ENCODE measurements at regions not wholly inside any gene's neighbourhood (a gene's known extent, or its start where the extent isn't known, plus 50 kb on each side); places are given as distances from the start of the nearest gene placed in this dataset.
"Not testable (repeated sequence)": the region's sequence is repeated elsewhere in the genome, so short reads cannot be mapped to it uniquely, and the experiment has no call there.

DNA sequence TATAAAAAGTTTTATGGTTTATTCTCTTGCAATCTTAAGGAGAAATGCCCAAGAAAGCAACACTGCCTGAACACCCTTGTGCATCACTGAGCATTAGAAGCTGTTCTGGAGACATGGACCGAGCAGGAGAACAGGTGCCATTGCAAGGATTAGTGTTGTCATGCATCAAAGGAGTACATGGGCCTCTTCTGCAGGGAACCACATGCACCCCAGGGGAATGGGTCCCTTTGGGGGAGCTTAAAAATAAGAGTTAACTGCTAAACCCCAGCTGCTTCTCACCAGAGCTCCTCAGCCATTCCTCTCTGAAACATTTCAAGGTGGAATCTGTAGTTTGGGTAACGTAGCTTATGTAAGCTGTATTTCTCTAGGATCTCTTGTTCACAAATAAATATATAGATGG, 353.0 kb upstream of the SLC7A11 start:
- H3K4me1 Mint-ChIP-seq (ENCODE audit: low read depth), result no peaks in the 10 kb centered on the region
- DNase-seq (no peak), ATAC-seq (no peak)
- ChIA-PET POLR2A (no interaction called here), CTCF (interaction anchor here (1.4 kb wide), 1 partner anchor 85 kb away, joined by 3 read pairs; no protein-coding TSS in a partner anchor)
- H3K36me3 Mint-ChIP-seq (ENCODE audit: low read depth), result no peaks in the 10 kb centered on the region
- H3K9me3 Mint-ChIP-seq, result no peaks in the 10 kb centered on the region
- no peak overlapping the region for H3K4me3 Mint-ChIP-seq
- intact Hi-C loops (cut with micrococcal nuclease), result no loop called here
- TF ChIP-seq, protein P1, sequence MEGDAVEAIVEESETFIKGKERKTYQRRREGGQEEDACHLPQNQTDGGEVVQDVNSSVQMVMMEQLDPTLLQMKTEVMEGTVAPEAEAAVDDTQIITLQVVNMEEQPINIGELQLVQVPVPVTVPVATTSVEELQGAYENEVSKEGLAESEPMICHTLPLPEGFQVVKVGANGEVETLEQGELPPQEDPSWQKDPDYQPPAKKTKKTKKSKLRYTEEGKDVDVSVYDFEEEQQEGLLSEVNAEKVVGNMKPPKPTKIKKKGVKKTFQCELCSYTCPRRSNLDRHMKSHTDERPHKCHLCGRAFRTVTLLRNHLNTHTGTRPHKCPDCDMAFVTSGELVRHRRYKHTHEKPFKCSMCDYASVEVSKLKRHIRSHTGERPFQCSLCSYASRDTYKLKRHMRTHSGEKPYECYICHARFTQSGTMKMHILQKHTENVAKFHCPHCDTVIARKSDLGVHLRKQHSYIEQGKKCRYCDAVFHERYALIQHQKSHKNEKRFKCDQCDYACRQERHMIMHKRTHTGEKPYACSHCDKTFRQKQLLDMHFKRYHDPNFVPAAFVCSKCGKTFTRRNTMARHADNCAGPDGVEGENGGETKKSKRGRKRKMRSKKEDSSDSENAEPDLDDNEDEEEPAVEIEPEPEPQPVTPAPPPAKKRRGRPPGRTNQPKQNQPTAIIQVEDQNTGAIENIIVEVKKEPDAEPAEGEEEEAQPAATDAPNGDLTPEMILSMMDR (IDR thresholded peaks at IDR 0.05), result no peak
- no peaks in the 10 kb centered on the region for H3K27me3 Mint-ChIP-seq
- H3K27ac Mint-ChIP-seq, result no peak overlapping the region

- no peaks in the 10 kb centered on the region for H3K36me3 Mint-ChIP-seq (ENCODE audit: low read depth)
- ChIA-PET CTCF (no interaction called here), POLR2A (no interaction called here)
- H3K4me3 Mint-ChIP-seq, result no peak overlapping the region
- ATAC-seq (no peak), DNase-seq (no peak)
- intact Hi-C loops (cut with micrococcal nuclease), result no loop called here
- H3K27me3 Mint-ChIP-seq, result no peaks in the 10 kb centered on the region
- no peaks in the 10 kb centered on the region for H3K4me1 Mint-ChIP-seq (ENCODE audit: low read depth)
- H3K9me3 Mint-ChIP-seq, result no peaks in the 10 kb centered on the region
- no peak overlapping the region for H3K27ac Mint-ChIP-seq
- TF ChIP-seq, protein P1 (IDR thresholded peaks at IDR 0.05), result no peak
These were observed 350.6 kb upstream of the SLC7A11 start for GRCh38 chr4:138592796-138593195.

DNA sequence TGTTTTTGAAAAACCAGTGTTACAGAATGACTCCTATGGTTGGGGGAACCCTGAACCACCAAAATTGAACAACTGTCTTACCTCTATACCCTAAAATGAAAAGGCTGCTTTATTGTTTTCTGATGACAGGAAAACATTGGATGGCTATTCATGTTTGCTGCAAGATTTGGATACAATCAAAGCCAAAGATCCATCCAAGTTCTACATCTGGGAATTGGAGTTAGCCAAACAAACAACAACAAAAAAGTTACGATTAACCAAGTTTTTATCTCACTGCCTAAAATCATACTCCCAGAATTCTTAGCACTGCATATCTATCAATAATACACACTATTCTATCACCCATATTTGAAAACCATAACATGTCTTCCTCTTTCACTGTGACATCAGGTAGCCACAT, 349.7 kb upstream of the SLC7A11 start:
- intact Hi-C loops (cut with micrococcal nuclease), result no loop called here
- ATAC-seq (no peak), DNase-seq (no peak)
- no peak overlapping the region for H3K4me3 Mint-ChIP-seq
- no peaks in the 10 kb centered on the region for H3K36me3 Mint-ChIP-seq (ENCODE audit: low read depth)
- no peaks in the 10 kb centered on the region for H3K9me3 Mint-ChIP-seq
- TF ChIP-seq, protein P1 (IDR thresholded peaks at IDR 0.05), result no peak
- H3K4me1 Mint-ChIP-seq (ENCODE audit: low read depth), result no peaks in the 10 kb centered on the region
- ChIA-PET CTCF (no interaction called here), POLR2A (interaction anchor here (0.6 kb wide), 1 partner anchor 9 kb away, joined by 4 read pairs; no protein-coding TSS in a partner anchor)
- no peaks in the 10 kb centered on the region for H3K27me3 Mint-ChIP-seq
- no peak overlapping the region for H3K27ac Mint-ChIP-seq

GRCh38 chr4:138588501-138588900, 346.4 kb upstream of the SLC7A11 start:
- POLR2A ChIA-PET, result no interaction called here

DNA sequence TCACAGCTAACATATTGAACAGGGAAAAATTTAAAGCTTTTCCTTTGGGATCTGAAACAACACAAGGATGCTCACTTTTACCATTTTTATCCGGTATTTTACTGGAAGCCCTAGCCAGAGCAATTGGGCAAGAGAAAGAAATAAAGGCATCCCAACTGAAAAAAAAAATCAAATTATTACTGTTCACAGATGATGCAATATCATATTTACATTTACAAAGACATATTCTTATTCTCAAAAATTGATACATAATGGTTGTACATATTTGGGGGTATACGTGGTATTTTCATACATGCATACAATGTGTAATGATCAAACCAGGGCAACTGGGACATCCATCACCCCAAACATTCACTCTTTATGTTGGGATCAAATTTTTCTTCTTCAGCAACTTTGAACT, 337.0 kb upstream of the SLC7A11 start:
- H3K27ac Mint-ChIP-seq, result no peak overlapping the region
- no peaks in the 10 kb centered on the region for H3K4me1 Mint-ChIP-seq (ENCODE audit: low read depth)
- TF ChIP-seq, protein P1 (IDR thresholded peaks at IDR 0.05), result no peak
- no peaks in the 10 kb centered on the region for H3K27me3 Mint-ChIP-seq
- POLR2A ChIA-PET, result no interaction called here
- CTCF ChIA-PET, result no interaction called here
- H3K4me3 Mint-ChIP-seq, result no peak overlapping the region
- ATAC-seq (no peak), DNase-seq (no peak)
- intact Hi-C loops (cut with micrococcal nuclease), result no loop called here
- H3K9me3 Mint-ChIP-seq, result peaks cover 15% of the 10 kb centered on the region
- H3K36me3 Mint-ChIP-seq (ENCODE audit: low read depth), result no peaks in the 10 kb centered on the region

More at GRCh38 chr4:138588501-138588900, 346.4 kb upstream of the SLC7A11 start:
- Mint-ChIP-seq H3K36me3 (ENCODE audit: low read depth) (no peaks in the 10 kb centered on the region), H3K4me3 (no peak overlapping the region), H3K4me1 (ENCODE audit: low read depth) (no peaks in the 10 kb centered on the region), H3K27me3 (no peaks in the 10 kb centered on the region), H3K9me3 (no peaks in the 10 kb centered on the region), H3K27ac (no peak overlapping the region)
- TF ChIP-seq, protein P1 (IDR thresholded peaks at IDR 0.05), result no peak
- ATAC-seq, result no peak
- CTCF ChIA-PET, result no interaction called here
- no peak for DNase-seq
- intact Hi-C loops (cut with micrococcal nuclease), result no loop called here

DNA sequence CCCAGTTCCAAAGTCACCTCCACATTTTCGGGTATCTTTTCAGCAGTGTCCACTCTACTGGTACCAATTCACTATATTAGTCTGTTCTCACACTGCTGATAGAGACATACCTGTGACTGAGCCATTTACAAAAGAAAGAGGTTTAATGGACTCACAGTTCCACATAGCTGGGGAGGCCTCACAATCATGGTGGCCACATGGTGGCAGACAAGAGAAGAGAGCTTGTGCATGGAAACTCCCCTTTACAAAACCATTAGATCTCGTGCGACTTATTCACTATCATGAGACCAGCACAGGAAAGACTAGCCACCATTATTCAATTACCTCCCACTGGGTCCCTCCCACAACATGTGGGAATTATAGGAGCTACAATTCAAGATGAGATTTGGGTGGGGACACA, 335.7 kb upstream of the SLC7A11 start:
- H3K4me3 Mint-ChIP-seq; H3K4me1 Mint-ChIP-seq (ENCODE audit: low read depth); H3K36me3 Mint-ChIP-seq (ENCODE audit: low read depth); H3K27me3 Mint-ChIP-seq; intact Hi-C loops (cut with micrococcal nuclease); H3K27ac Mint-ChIP-seq; POLR2A ChIA-PET; ATAC-seq; DNase-seq: not testable (repeated sequence)
- peaks cover 15% of the 10 kb centered on the region for H3K9me3 Mint-ChIP-seq
- CTCF ChIA-PET, result interaction anchor here (0.9 to 1.2 kb wide), 2 partner anchors 103 to 249 kb away, joined by 3 to 4 read pairs; no protein-coding TSS in a partner anchor
